ENCODE measurements at regions not wholly inside any gene's neighbourhood (a gene's known extent, or its start where the extent isn't known, plus 50 kb on each side); places are given as distances from the start of the nearest gene placed in this dataset.

DNA sequence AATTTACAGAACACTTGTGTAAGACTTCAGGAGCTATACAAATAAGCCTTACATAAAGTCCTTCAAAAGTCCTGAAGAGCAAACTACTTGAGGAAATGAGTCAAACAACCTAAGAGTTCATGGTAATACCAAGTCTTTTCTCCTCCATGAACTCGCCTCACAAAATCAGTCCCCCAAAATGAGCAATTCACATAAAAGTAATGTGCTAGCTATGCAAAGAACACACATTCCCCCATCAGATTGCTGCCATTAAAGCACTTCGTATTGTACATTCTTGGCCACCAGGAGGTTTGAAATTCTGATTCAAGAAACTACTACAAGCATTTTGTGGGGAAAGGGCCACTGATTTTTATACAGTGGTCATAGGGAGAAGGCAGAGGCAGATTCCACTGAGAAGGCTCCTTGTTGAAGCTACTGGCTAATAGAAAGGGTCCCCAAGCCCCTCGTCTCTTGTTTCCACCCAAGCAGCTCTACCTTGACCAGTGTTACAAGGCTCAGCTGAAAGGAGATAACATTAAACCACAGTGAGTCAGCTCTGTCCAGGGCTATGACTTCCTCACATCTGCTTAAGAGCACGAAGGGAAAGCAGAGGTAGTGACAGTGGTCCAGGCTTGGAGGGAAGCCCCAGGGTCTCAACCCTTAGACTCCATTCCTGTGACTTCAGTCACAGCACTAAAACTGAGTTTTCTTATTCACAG, 115.2 kb upstream of the CDK1 start:
- TF ChIP-seq, protein P1, sequence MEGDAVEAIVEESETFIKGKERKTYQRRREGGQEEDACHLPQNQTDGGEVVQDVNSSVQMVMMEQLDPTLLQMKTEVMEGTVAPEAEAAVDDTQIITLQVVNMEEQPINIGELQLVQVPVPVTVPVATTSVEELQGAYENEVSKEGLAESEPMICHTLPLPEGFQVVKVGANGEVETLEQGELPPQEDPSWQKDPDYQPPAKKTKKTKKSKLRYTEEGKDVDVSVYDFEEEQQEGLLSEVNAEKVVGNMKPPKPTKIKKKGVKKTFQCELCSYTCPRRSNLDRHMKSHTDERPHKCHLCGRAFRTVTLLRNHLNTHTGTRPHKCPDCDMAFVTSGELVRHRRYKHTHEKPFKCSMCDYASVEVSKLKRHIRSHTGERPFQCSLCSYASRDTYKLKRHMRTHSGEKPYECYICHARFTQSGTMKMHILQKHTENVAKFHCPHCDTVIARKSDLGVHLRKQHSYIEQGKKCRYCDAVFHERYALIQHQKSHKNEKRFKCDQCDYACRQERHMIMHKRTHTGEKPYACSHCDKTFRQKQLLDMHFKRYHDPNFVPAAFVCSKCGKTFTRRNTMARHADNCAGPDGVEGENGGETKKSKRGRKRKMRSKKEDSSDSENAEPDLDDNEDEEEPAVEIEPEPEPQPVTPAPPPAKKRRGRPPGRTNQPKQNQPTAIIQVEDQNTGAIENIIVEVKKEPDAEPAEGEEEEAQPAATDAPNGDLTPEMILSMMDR (IDR thresholded peaks at IDR 0.05; ENCODE audit: low read depth, low read length) = no peak
- TF ChIP-seq EZH2phosphoT487 (IDR thresholded peaks at IDR 0.05; ENCODE audit: low read depth) = no peak
